HuH-7 (cell line): ENCODE measurements at regions not wholly inside any gene's neighbourhood (a gene's known extent, or its start where the extent isn't known, plus 50 kb on each side); places are given as distances from the start of the nearest gene placed in this dataset.
"Not testable (repeated sequence)": the region's sequence is repeated elsewhere in the genome, so short reads cannot be mapped to it uniquely, and the experiment has no call there.

Experiments used
- DNase-seq: peaks from one replicate; pipeline ENCODE4 v3.0.0; 2011; ENCODE audit warnings: low spot score

DNA sequence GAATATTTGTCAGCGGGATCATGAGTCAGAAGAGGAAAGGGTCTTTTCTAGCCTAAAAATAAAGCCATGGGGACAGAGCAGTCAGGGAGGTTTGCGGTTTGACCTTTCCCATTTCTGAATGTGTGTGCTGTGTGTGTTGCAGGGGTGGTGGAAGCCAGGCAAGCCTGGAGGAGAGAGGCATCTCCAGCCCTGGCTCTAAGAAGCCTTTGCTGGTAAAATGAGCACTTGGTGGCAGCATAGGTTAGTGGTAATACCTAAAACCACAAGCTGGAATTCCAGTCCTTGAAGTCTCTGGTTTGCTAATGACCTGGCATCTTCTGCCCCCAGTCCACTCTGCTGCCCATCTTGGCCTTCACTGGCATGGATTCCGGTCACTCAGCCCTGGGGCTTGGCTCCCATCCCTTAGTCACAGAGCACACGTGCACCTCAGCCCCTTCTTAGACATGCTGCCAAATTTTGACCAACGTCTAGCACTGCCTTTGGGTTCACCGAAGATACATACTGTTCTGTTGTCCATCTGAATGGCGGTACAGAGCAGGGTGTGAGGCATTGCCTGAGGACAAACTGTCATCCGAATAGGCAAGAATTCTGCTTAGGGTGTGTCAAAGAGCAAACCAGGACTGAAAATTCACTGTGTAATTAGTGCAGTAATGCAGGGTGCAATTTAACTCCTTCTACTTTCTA is 52.7 kb downstream of the KCNA5 start:
- no peak for DNase-seq

- no peak for DNase-seq
Measured at GRCh38 chr12:5097786-5098185, 54.1 kb downstream of the KCNA5 start.

- no peak for DNase-seq
Measured at GRCh38 chr12:5099136-5099535, 55.5 kb downstream of the KCNA5 start.

GRCh38 chr12:5099591-5099990 is 55.9 kb downstream of the KCNA5 start:
- no peak for DNase-seq

- DNase-seq, result no peak
Measured at GRCh38 chr12:5101686-5102085, 58.0 kb downstream of the KCNA5 start.

GRCh38 chr12:5102261-5102789 is 58.6 kb downstream of the KCNA5 start:
- no peak for DNase-seq

DNA sequence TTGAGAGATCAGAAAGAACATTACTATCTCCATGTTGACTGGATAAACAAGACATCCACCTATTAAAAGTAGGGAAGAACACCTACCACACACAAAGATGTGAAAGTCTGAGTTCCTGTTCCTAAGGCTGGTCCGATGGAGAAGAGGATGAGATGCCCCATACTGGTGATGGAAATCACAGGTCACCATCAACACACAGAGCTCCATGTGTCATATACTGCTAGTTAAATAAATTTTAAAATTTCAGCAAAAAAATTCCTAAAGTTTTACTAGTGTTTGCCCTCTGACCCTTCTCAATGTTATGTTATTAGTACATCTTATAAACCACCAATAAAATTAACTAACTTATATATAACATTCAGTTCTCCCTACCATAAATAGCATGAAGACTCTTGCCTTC is 59.1 kb downstream of the KCNA5 start:
- DNase-seq, result no peak

GRCh38 chr12:5110345-5110744 is 66.7 kb downstream of the KCNA5 start:
- DNase-seq, result no peak

DNA sequence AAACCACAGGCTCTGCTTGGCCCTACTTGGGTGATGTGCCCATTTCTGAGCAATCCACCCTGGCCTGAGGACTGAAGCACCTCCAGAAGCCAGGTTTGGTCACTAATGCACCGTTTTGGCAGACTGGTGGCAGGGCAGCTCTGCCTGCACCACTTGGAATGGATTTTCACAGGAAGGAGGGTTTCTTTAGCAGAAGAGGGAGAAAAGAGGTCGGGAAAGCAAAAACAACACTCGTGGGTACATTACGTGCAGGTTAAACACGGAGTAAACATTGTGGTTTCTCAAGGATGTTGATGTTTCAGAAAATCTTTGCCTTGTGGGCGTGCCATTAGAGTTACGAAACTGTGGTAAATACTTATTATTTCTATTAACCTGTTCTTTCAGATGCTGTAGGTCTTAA is 70.8 kb downstream of the KCNA5 start:
- DNase-seq, result no peak

- DNase-seq, result not testable (repeated sequence)
Measured at GRCh38 chr12:5121784-5122183, 78.1 kb downstream of the KCNA5 start.

- DNase-seq, result not testable (repeated sequence)
Measured at GRCh38 chr12:5122256-5122831, 78.7 kb downstream of the KCNA5 start.

DNA sequence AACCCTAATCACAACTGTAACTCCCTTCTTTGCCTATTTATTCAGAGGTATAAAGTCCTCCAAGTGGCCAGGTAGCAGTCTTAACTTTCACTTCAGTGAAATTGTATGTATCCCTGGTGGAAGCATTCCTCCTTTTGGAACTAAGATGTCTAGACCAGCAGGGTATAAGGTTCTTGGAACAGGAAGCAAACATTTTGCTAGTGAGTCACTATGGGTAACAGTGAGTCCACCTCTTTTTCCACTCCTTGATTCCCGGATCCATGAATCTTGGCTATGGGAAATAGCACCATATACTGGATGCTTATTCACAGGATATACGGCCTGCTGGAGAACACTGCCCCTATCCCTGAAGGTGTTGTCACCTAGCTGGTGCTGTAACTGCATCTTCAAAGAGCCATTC is 80.2 kb downstream of the KCNA5 start:
- no peak for DNase-seq

DNA sequence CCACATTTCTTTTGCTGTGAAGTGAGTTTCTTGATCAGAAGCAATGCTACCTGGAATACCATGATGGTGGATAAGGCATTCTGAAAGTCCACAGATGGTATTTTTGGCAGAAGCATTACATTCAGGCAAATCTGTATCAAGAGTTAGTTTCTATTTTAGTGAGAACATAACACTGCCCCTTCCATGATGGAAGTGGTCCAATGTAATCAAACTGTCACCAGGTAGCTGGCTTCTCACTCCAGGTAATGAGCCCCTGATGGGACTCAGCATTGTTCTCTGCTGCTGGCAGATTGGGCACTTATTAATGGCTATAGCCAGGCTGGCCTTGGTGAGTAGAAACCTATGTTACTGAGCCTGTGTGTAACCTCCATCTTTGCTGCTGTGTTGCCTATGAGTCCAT is 80.7 kb downstream of the KCNA5 start:
- no peak for DNase-seq

GRCh38 chr12:5134861-5135525 is 91.3 kb downstream of the KCNA5 start:
- no peak for DNase-seq

GRCh38 chr12:5138256-5138655 is 94.6 kb downstream of the KCNA5 start:
- no peak for DNase-seq

- no peak for DNase-seq
Measured at GRCh38 chr12:5138845-5139244, 95.2 kb downstream of the KCNA5 start.

DNA sequence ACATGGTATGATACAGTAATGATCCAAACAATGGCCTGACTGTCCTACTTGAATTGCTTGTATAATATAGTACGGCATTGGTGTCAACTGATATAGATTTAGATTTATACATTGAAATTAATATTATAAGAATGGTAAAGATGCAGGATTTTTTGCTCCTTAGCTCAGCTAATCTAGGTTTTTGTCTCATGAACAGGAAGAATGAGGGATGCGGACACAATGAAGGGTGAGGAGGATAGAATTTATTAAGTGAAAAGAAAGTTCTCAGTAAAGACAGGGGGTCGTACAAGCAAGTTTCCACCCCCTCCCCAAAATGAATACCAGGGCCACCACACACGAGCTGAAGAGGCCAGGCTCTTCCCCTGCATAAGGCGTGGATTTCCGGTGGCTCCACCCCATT is 96.1 kb downstream of the KCNA5 start:
- no peak for DNase-seq

GRCh38 chr12:5140190-5140589 is 96.5 kb downstream of the KCNA5 start:
- DNase-seq, result no peak

DNA sequence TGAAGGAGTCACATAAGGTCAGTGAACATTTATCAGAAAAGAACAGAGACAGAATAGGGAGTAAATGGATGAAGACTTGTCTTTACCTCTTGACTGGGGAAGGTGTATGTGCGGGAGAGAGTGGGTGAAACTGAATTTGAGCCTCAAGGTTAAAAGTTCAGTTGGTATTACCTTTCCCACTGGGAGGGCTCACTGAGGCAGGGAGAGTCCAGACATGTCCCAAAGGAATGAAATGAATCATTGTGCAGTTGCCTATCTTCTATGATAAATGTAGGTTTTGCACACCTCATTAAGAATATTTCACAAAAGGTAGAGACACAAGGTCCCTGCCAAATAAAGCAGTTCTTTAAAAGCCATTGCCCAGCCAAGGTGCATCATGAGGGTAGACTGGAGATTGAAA is 105.2 kb downstream of the KCNA5 start:
- no peak for DNase-seq

GRCh38 chr12:5154091-5154490 is 110.4 kb downstream of the KCNA5 start:
- DNase-seq, result no peak

GRCh38 chr12:5155866-5156265 is 112.2 kb downstream of the KCNA5 start:
- DNase-seq, result no peak

DNA sequence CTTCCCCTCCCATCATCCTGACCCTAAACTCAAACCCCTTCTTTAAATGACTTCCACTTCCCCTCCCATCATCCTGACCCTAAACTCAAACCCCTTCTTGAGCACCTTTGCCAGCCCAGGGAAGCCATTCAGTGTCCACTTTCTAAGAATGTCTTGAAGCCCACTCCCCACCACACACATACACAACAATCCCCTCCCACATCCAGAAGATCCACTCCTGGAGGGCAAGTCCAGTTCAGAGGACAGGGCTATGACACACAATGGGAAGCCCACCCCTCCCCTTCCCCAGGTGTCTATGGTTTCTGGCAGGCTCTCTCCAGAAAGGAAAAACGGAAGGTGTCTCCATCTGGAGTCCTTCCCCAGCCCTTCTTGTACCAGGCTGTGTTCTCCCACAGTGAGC is 117.1 kb downstream of the KCNA5 start:
- DNase-seq, result no peak

GRCh38 chr12:5163661-5164060 is 120.0 kb downstream of the KCNA5 start:
- DNase-seq, result no peak
